Naive thymus-derived CD4-positive, alpha-beta T cell (primary cell): ENCODE measurements at regions not wholly inside any gene's neighbourhood (a gene's known extent, or its start where the extent isn't known, plus 50 kb on each side); places are given as distances from the start of the nearest gene placed in this dataset.
"Not testable (repeated sequence)": the region's sequence is repeated elsewhere in the genome, so short reads cannot be mapped to it uniquely, and the experiment has no call there.

Experiments
- ATAC-seq: fragments of 150-1000 bp; cut with Tn5 transposase; 2 replicates; pipeline ENCODE4 v1.10.0; 2021; ENCODE audit warnings: mild to moderate bottlenecking, moderate library complexity
- CTCF ChIA-PET: fragments of 350-600 bp; sonication (Branson Sonifier 250); formaldehyde crosslinking; loops from one replicate; lab custom pipeline; 2021; ENCODE audit warnings: antibody characterized with exemption; lab: Charles Lee
- POLR2A ChIA-PET: fragments of 350-600 bp; sonication (Branson Sonifier 250); formaldehyde crosslinking; loops from one replicate; lab custom pipeline; 2021; ENCODE audit warnings: antibody characterized with exemption, inconsistent platforms; lab: Charles Lee
- DNase-seq, 9 donors: peaks; one replicate each; pipeline versions ENCODE4 v3.0.0 to v3.0.0-alpha.2; 2020 to 2022; ENCODE audit warnings: mixed read lengths in 1 of 9
- H3K27ac ChIP-seq: one replicate; pipeline ENCODE4 v1.7.0; 2013; ENCODE audit warnings: mild to moderate bottlenecking, low read depth, low read length, moderate library complexity
- H3K27me3 ChIP-seq, 2 donors: one replicate each; pipeline ENCODE4 v1.7.0; 2013; ENCODE audit warnings: low read length in 2 of 2, mild to moderate bottlenecking in 2 of 2, moderate library complexity in 2 of 2; ENCODE audit not compliant: control insufficient read depth in 2 of 2, insufficient read depth in 2 of 2
- H3K36me3 ChIP-seq, 3 experiments: 1 replicate in 2 of 3; 2 replicates in 1 of 3; pipeline ENCODE4 v1.7.0; 2013; ENCODE audit warnings: low read length in 3 of 3, mild to moderate bottlenecking in 3 of 3, moderate library complexity in 1 of 3; ENCODE audit not compliant: insufficient read depth in 3 of 3, control insufficient read depth in 2 of 3
- H3K4me1 ChIP-seq, 2 donors: one replicate each; pipeline ENCODE4 v1.7.0; 2013; ENCODE audit warnings: low read length in 2 of 2, mild to moderate bottlenecking in 2 of 2, moderate library complexity in 1 of 2; ENCODE audit not compliant: control insufficient read depth in 2 of 2, insufficient read depth in 2 of 2
- H3K4me3 ChIP-seq: 2 replicates; pipeline ENCODE4 v1.7.0; 2013; ENCODE audit warnings: mild to moderate bottlenecking, low read length
- H3K9me3 ChIP-seq, 3 experiments: 1 replicate in 2 of 3; 2 replicates in 1 of 3; pipeline ENCODE4 v1.7.0; 2013; ENCODE audit warnings: low read length in 3 of 3; ENCODE audit not compliant: control insufficient read depth in 2 of 3
- H3K27ac Mint-ChIP-seq, 9 donors: one replicate each; pipeline ENCODE4 v1.8.0; 2020 to 2022; ENCODE audit warnings: mixed read lengths in 9 of 9, mild to moderate bottlenecking in 8 of 9, moderate library complexity in 5 of 9, inconsistent platforms in 2 of 9
- H3K27me3 Mint-ChIP-seq, 5 donors: one replicate each; pipeline ENCODE4 v1.8.0; 2021 to 2022; ENCODE audit warnings: mixed read lengths in 5 of 5, mild to moderate bottlenecking in 1 of 5
- H3K36me3 Mint-ChIP-seq, 5 donors: one replicate each; pipeline ENCODE4 v1.8.0; 2020 to 2022; ENCODE audit warnings: mixed read lengths in 5 of 5, mild to moderate bottlenecking in 3 of 5, inconsistent platforms in 1 of 5
- H3K4me1 Mint-ChIP-seq, 7 donors: one replicate each; pipeline ENCODE4 v1.8.0; 2020 to 2022; ENCODE audit warnings: mixed read lengths in 7 of 7, mild to moderate bottlenecking in 3 of 7, inconsistent platforms in 1 of 7
- H3K4me3 Mint-ChIP-seq, 10 donors: one replicate each; pipeline ENCODE4 v1.8.0; 2020 to 2022; ENCODE audit warnings: mild to moderate bottlenecking in 10 of 10, mixed read lengths in 10 of 10, moderate library complexity in 6 of 10, inconsistent platforms in 2 of 10
- H3K9me3 Mint-ChIP-seq, 11 donors: one replicate each; pipeline ENCODE4 v1.8.0; 2020 to 2022; ENCODE audit warnings: mixed read lengths in 11 of 11, mild to moderate bottlenecking in 4 of 11, inconsistent platforms in 1 of 11, moderate library complexity in 1 of 11
- intact Hi-C, 2 donors: fragments of 100-400 bp; cut with micrococcal nuclease; formaldehyde crosslinking; loops; one replicate each; pipeline ENCODE4 v1.15.1; 2023

DNA sequence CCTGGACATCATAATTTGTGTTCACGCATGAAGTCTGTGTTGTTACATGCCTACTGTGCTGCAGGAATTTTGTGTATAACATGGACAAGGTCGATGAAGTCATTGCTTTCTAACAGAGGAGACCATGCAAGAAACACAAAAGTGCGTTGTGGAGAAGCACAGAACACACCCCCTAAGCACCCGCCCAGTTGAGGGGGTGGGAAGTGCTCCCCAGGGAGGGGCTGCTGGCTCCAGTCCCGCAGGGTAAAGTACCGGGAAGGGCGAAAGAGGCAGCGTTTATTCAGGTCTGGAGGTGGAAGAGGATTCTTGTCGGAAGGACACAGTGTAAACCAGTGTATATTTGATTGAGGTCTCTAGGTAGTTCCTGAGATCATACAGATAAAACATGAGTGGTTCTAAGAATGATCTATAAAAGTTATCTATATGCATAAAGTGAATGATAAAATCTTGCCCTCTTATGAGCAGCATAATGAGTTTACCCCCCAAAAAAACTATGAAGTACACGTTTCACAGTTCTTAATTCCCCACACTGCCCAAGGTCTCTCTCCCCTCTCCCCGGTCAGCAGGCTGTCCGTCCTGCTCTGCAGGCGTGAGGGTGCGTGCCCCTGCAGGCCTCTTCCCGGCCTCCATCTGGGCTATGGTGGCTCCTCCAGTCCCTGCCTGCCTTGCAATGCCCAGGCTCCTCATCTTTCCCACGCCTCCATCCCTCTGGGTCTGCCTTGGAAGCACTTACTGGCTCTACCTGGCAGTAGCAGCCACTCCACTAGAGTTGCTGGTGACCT lies 159.7 kb downstream of the THBS2 start:
- Histone ChIP-seq H3K4me3 (no peak overlapping the region), H3K4me1 (no peaks in the 10 kb centered on the region)

DNA sequence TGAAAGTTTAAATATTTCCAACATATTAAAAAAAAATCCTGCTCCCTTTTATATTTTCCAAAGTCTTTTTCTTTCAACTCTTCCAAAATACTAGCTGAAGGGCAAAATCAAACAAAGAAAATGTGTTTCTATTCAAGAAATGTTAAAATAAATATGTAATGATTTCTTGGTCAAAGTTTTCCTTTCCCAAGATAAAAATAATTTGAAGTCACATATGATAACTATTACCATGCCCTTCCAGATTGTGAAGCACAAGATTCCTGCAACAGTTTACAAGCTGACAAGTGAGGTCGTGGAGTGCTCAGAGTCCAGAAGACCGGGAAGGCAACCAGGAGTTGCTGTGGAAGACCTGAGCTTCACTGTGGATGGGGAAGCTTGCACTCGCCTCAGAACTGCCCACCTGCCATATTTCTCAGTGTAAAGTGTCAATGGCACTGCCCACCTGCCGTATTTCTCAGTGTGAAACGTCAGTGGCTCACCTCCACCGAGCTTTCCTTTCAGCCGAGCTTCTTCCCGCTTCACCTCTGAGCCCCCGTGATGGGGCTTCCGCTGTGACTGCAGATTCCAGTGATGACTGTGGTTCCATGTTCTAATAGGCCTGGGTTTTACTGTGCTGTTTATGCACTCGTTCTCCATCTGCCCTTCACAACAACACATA lies 160.5 kb downstream of the THBS2 start:
- intact Hi-C loops = no loop called here
- ChIA-PET CTCF (no interaction called here), POLR2A (no interaction called here)
- Mint-ChIP-seq H3K4me1 (no peaks in the 10 kb centered on the region), H3K4me3 (no peak overlapping the region), H3K36me3 (peaks cover 0 to 5% (median 0%) of the 10 kb centered on the region in 5 donors), H3K27ac (no peak overlapping the region), H3K9me3 (peaks cover 11 to 46% (median 24%) of the 10 kb centered on the region in 11 donors), H3K27me3 (peaks cover 0 to 27% (median 15%) of the 10 kb centered on the region in 5 donors)
- Histone ChIP-seq H3K9me3 (peaks cover 0 to 10% (median 0%) of the 10 kb centered on the region in 3 experiments), H3K4me1 (no peaks in the 10 kb centered on the region), H3K27ac (no peak overlapping the region), H3K4me3 (no peak overlapping the region), H3K36me3 (no peaks in the 10 kb centered on the region), H3K27me3 (no peaks in the 10 kb centered on the region)
- ATAC-seq (no peak), DNase-seq (no peak)

More for the DNA sequence above, 159.7 kb downstream of the THBS2 start:
- Histone ChIP-seq H3K36me3 (no peaks in the 10 kb centered on the region), H3K9me3 (peaks cover 0 to 10% (median 0%) of the 10 kb centered on the region in 3 experiments), H3K27ac (no peak overlapping the region), H3K27me3 (no peaks in the 10 kb centered on the region)
- ChIA-PET POLR2A (no interaction called here), CTCF (no interaction called here)
- Mint-ChIP-seq H3K4me3 (no peak overlapping the region), H3K27me3 (peaks cover 0 to 32% (median 15%) of the 10 kb centered on the region in 5 donors), H3K9me3 (peaks cover 11 to 39% (median 22%) of the 10 kb centered on the region in 11 donors), H3K36me3 (peaks cover 0 to 5% (median 0%) of the 10 kb centered on the region in 5 donors), H3K4me1 (no peaks in the 10 kb centered on the region), H3K27ac (no peak overlapping the region)
- intact Hi-C loops = no loop called here
- no peak for DNase-seq
- ATAC-seq = no peak

DNA sequence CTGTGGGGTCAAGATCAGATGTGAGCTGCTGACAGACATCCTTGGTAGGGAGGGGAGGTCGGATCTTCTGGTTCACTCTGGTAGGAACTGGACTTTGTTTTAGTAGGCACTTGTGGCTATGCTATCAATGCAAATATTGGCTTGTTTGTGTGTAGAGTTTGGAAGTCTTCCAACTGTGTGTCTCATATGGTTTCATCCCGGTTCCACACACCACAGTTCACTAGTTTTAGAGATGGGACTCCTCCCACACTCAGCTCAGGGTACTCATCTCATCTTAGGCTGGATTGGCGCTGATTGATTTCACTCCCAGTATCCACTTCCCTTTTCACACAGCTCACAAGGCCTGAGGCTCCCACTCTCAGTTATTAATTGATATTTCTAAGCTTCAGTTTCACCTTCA lies 161.3 kb downstream of the THBS2 start:
- no peak overlapping the region for H3K27ac Mint-ChIP-seq
- H3K9me3 ChIP-seq = peaks cover 0 to 10% (median 0%) of the 10 kb centered on the region in 3 experiments
- CTCF ChIA-PET = no interaction called here
- POLR2A ChIA-PET = no interaction called here
- H3K27ac ChIP-seq = no peak overlapping the region
- ATAC-seq (no peak), DNase-seq (no peak)
- peaks cover 11 to 46% (median 24%) of the 10 kb centered on the region in 11 donors for H3K9me3 Mint-ChIP-seq
- intact Hi-C loops = no loop called here
- no peaks in the 10 kb centered on the region for H3K4me1 Mint-ChIP-seq
- no peaks in the 10 kb centered on the region for H3K36me3 ChIP-seq
- no peaks in the 10 kb centered on the region for H3K27me3 ChIP-seq
- peaks cover 0 to 5% (median 0%) of the 10 kb centered on the region in 5 donors for H3K36me3 Mint-ChIP-seq
- no peak overlapping the region for H3K4me3 Mint-ChIP-seq
- H3K4me1 ChIP-seq = no peaks in the 10 kb centered on the region
- H3K27me3 Mint-ChIP-seq = peaks cover 0 to 23% (median 9%) of the 10 kb centered on the region in 5 donors
- H3K4me3 ChIP-seq = no peak overlapping the region

DNA sequence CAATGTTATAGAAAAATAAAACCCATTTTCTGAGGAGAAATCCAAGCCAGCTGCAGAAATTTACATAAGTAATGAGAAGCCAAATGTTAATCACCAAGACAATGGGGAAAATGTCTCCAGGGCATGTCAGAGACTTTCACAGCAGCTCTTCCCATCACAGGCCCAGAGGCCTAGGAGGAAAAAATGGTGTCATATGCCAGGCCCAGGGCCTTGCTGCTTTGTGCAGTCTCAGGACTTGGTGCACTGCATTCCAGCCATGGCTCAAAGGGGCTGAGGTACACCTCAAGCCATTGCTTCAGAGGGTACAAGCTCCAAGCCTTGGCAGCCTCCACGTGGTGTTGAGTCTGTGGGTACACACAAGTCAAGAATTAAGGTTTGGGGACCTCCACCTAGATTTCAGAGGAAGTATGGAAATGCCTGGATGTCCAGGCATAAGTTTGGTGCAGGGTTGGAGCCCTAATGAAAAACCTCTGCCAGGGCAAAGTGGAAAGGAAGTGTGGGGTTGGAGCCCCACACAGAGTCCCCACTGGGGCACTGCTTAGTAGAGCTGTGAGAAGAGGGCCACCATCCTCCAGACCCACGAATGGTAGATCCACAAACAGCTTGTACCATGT lies 163.0 kb downstream of the THBS2 start:
- H3K27ac Mint-ChIP-seq, POLR2A ChIA-PET, H3K36me3 ChIP-seq, H3K4me1 ChIP-seq, ATAC-seq, H3K4me3 Mint-ChIP-seq, H3K36me3 Mint-ChIP-seq, intact Hi-C loops, H3K27me3 ChIP-seq, DNase-seq, H3K4me1 Mint-ChIP-seq, CTCF ChIA-PET, H3K4me3 ChIP-seq, H3K27ac ChIP-seq: not testable (repeated sequence)
- H3K27me3 Mint-ChIP-seq = peaks cover 0 to 18% (median 5%) of the 10 kb centered on the region in 5 donors
- H3K9me3 ChIP-seq = peaks cover 0 to 10% (median 0%) of the 10 kb centered on the region in 3 experiments
- peaks cover 11 to 46% (median 24%) of the 10 kb centered on the region in 11 donors for H3K9me3 Mint-ChIP-seq

DNA sequence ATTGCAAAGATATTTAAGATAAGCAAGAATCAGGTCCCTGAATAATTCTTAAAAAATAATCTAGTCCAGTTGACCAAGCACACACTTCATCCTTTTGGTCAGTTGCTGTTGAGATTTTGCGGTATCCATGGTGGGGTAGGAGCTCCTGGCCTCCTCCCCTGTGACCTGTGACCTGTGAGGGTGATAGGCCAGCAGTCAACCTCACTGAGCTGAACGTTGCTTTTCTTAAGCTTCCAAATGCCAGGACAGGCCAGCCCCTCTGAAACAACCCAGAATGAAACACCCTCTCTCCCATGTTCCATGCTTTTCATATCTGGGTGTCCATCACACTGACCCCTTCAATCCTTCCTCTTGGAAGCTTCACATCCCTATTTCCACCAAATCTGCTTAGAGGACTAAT lies 164.9 kb downstream of the THBS2 start:
- POLR2A ChIA-PET = no interaction called here
- CTCF ChIA-PET = no interaction called here
- Mint-ChIP-seq H3K4me1 (no peaks in the 10 kb centered on the region), H3K36me3 (peaks cover 0 to 4% (median 0%) of the 10 kb centered on the region in 5 donors), H3K27me3 (peaks cover 0 to 11% (median 0%) of the 10 kb centered on the region in 5 donors), H3K9me3 (peaks cover 11 to 52% (median 24%) of the 10 kb centered on the region in 11 donors), H3K4me3 (no peak overlapping the region), H3K27ac (no peak overlapping the region)
- no peak overlapping the region for H3K4me3 ChIP-seq
- ATAC-seq (no peak), DNase-seq (no peak)
- H3K36me3 ChIP-seq = no peaks in the 10 kb centered on the region
- no peaks in the 10 kb centered on the region for H3K27me3 ChIP-seq
- intact Hi-C loops = no loop called here
- H3K27ac ChIP-seq = no peak overlapping the region
- H3K4me1 ChIP-seq = no peaks in the 10 kb centered on the region
- H3K9me3 ChIP-seq = peaks cover 0 to 10% (median 0%) of the 10 kb centered on the region in 3 experiments

DNA sequence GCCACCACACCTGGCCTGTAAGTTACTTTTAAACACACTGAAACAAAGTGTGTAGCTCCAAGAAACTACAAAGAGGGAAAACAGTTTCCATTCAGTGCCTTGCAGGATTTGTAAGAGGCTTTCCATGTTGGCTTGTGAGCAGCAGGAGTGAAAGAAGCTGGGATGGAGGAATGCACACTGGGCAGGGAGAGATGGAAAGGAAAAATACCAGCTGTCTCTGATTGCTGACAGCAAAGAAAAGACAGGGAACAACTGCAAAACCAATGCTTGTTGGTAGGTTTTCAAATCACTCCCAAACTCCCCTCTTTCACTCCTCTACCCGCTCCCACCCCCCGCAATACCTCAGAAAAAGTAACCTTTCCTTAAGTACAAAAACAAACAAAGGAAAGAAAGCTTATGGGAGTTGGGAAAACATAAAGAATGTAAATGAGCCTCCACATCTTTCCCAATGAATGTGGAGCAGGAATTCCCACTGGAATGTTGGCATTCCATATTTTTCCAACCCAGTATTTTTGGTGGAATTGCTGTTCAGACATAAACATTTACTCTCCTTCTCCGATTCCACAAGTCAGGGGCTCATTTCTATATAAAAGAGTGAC lies 166.1 kb downstream of the THBS2 start:
- H3K4me1 Mint-ChIP-seq = no peaks in the 10 kb centered on the region
- no peak overlapping the region for H3K27ac Mint-ChIP-seq
- H3K4me3 Mint-ChIP-seq = no peak overlapping the region
- Histone ChIP-seq H3K4me1 (no peaks in the 10 kb centered on the region), H3K4me3 (no peak overlapping the region), H3K27ac (no peak overlapping the region), H3K36me3 (no peaks in the 10 kb centered on the region), H3K27me3 (no peaks in the 10 kb centered on the region), H3K9me3 (peaks cover 0 to 10% (median 0%) of the 10 kb centered on the region in 3 experiments)
- H3K27me3 Mint-ChIP-seq = peaks cover 0 to 8% (median 0%) of the 10 kb centered on the region in 5 donors
- H3K36me3 Mint-ChIP-seq = no peaks in the 10 kb centered on the region
- intact Hi-C loops = no loop called here
- ATAC-seq (no peak), DNase-seq (no peak)
- H3K9me3 Mint-ChIP-seq = peaks cover 11 to 47% (median 22%) of the 10 kb centered on the region in 11 donors
- CTCF ChIA-PET = no interaction called here
- POLR2A ChIA-PET = no interaction called here
